Astrocyte of the cerebellum (primary cell): ENCODE measurements at regions not wholly inside any gene's neighbourhood (a gene's known extent, or its start where the extent isn't known, plus 50 kb on each side); places are given as distances from the start of the nearest gene placed in this dataset.

Experiments
- DNase-seq: peaks from one replicate; pipeline ENCODE4 v3.0.0-alpha.2; 2011; ENCODE audit warnings: low read depth
- H3K4me3 ChIP-seq: 2 replicates; pipeline ENCODE4 v1.5.1; 2011; ENCODE audit warnings: mild to moderate bottlenecking, low read depth, low read length, moderate library complexity
- CTCF ChIP-seq: IDR thresholded peaks from 2 replicates; pipeline ENCODE4 v1.5.1; 2012; ENCODE audit warnings: low read length, low read depth, moderate library complexity, mild to moderate bottlenecking; ENCODE audit errors: missing control alignments
- in situ Hi-C: cut with HindIII; loops from 2 replicates; pipeline ENCODE4 v1.10.0; 2017; ENCODE audit warnings: low sequenced_read_pairs

- no peak for DNase-seq
- H3K4me3 ChIP-seq = no peak overlapping the region
- no peak for TF ChIP-seq CTCF
- in situ Hi-C loops = no loop called here
These were observed 493.9 kb downstream of the HTR7 start for GRCh38 chr10:90363799-90364483.

- no peak overlapping the region for H3K4me3 ChIP-seq
- TF ChIP-seq CTCF = no peak
- in situ Hi-C loops = no loop called here
- DNase-seq = no peak
These were observed 485.4 kb downstream of the HTR7 start for GRCh38 chr10:90372451-90372850.

GRCh38 chr10:90373911-90374310 is 483.9 kb downstream of the HTR7 start:
- H3K4me3 ChIP-seq = no peak overlapping the region
- in situ Hi-C loops = no loop called here
- no peak for DNase-seq
- no peak for TF ChIP-seq CTCF

DNA sequence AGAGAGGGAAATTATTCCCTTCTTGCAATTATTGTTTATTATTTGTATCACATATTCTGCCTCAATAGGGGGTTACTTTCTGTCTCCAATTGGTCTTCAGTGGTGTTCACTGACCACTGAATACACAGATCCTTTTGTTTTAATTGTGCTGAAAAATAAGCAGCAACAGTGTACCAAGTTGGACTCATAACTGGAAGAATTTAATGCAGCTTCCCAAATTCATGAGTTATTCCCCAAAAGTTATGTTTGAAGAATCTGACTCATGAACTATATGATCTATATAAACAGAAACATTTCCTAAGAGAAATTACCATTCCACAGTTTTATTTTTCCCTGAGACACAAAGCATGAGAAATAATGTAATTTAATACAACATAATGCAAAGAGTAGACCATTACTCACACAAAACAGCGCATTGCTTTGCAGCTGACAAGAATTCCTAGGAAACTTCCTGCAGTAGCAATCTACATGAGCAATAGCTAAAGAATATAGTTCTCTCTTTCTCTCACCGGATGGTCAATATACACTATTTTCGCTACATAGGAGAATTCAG is 479.2 kb downstream of the HTR7 start:
- TF ChIP-seq CTCF = no peak
- H3K4me3 ChIP-seq = no peak overlapping the region
- in situ Hi-C loops = no loop called here
- no peak for DNase-seq

DNA sequence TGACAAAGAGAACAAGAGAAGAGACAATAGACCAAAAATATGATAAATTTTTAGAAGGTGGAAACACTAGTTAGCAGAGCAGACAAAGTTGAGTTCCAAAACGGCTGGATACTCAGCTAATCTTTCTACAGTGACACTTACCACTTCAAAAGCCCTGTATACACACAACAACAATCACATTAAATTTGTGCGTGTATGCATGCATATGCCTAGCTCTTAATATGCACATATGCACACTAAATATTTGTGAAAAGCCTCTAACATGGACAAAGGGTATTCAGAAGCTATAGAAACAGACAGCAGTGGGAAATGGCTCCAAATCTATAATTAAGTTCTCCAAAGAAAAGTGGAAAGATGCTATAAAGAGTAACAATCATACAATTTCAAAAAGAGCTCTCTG is 476.4 kb downstream of the HTR7 start:
- TF ChIP-seq CTCF = no peak
- no peak overlapping the region for H3K4me3 ChIP-seq
- in situ Hi-C loops = no loop called here

GRCh38 chr10:90389876-90390275 is 468.0 kb downstream of the HTR7 start:
- in situ Hi-C loops = no loop called here
- DNase-seq = no peak
- no peak for TF ChIP-seq CTCF
- no peak overlapping the region for H3K4me3 ChIP-seq

More for the DNA sequence above, 476.4 kb downstream of the HTR7 start:
- no peak for DNase-seq
